SK-N-SH (cell line): ENCODE measurements at regions not wholly inside any gene's neighbourhood (a gene's known extent, or its start where the extent isn't known, plus 50 kb on each side); places are given as distances from the start of the nearest gene placed in this dataset.

ENCODE experiments used
- CTCF ChIA-PET: fragments of 300-600, 350-600 bp; formaldehyde crosslinking; extraction: SDS; loops from one replicate; lab custom pipeline; 2021; lab: Yijun Ruan, JAX
- POLR2A ChIA-PET: fragments of 350-600 bp; sonication (Branson Sonifier 250); formaldehyde crosslinking; extraction: SDS; loops from one replicate; lab custom pipeline; 2020; ENCODE audit warnings: antibody characterized with exemption, inconsistent platforms; lab: Yijun Ruan, JAX
- DNase-seq: peaks from one replicate; pipeline ENCODE4 v3.0.0; 2012
- H2AFZ ChIP-seq: fragments of 200-600 bp; sonication (generic); 2 replicates; pipeline ENCODE4 v1.8.1; 2016; ENCODE audit warnings: antibody characterized with exemption, mild to moderate bottlenecking, low read depth
- H3F3A ChIP-seq: fragments of 200-600 bp; sonication (generic); replicated peaks from 2 replicates; pipeline ENCODE3; 2016; ENCODE audit warnings: antibody characterized with exemption, mild to moderate bottlenecking; ENCODE audit not compliant: insufficient read depth
- H3K27ac ChIP-seq, 2 experiments: fragments of 200-500 bp in 1 of 2; fragments of 200-600 bp in 1 of 2; sonication (Bioruptor generic) in 1 of 2; sonication (generic), shearing (Covaris generic) in 1 of 2; 2 replicates each; pipeline versions ENCODE4 v1.5.1 to v1.6.1; 2014 to 2016; ENCODE audit warnings: low read depth in 2 of 2, inconsistent platforms in 1 of 2, low read length in 1 of 2, mild to moderate bottlenecking in 1 of 2, mixed read lengths in 1 of 2
- H3K27me3 ChIP-seq: fragments of 200-600 bp; sonication (generic), shearing (Covaris generic); 2 replicates; pipeline ENCODE4 v1.6.1; 2016; ENCODE audit warnings: mixed run types; ENCODE audit not compliant: insufficient read depth
- H3K36me3 ChIP-seq, 2 experiments: fragments of 200-500 bp in 1 of 2; fragments of 200-600 bp in 1 of 2; sonication (Bioruptor generic) in 1 of 2; sonication (generic) in 1 of 2; replicated peaks in 1 of 2; 2 replicates each; pipeline versions ENCODE3 to v1.5.1; 2014 to 2016; ENCODE audit warnings: low read length in 1 of 2, mild to moderate bottlenecking in 1 of 2; ENCODE audit not compliant: insufficient read depth in 2 of 2, control insufficient read depth in 1 of 2
- H3K4me1 ChIP-seq, 2 experiments: fragments of 200-500 bp in 1 of 2; fragments of 200-600 bp in 1 of 2; sonication (Bioruptor generic) in 1 of 2; sonication (generic), shearing (Covaris generic) in 1 of 2; 2 replicates each; pipeline versions ENCODE4 v1.5.1 to v1.6.1; 2014 to 2016; ENCODE audit warnings: low read depth in 1 of 2, low read length in 1 of 2, mixed run types in 1 of 2; ENCODE audit not compliant: insufficient read depth in 2 of 2, control insufficient read depth in 1 of 2
- H3K4me2 ChIP-seq: fragments of 200-600 bp; sonication (generic), shearing (Covaris generic); 2 replicates; pipeline ENCODE4 v1.6.1; 2017; ENCODE audit warnings: mixed run types
- H3K4me3 ChIP-seq, 2 experiments: fragments of 200-500 bp in 1 of 2; fragments of 200-600 bp in 1 of 2; sonication (Bioruptor generic) in 1 of 2; sonication (generic), shearing (Covaris generic) in 1 of 2; 2 replicates each; pipeline versions ENCODE4 v1.5.1 to v1.8.1; 2014 to 2016; ENCODE audit warnings: low read depth in 2 of 2, inconsistent platforms in 1 of 2, low read length in 1 of 2, mild to moderate bottlenecking in 1 of 2, mixed read lengths in 1 of 2, moderate library complexity in 1 of 2
- H3K79me2 ChIP-seq: fragments of 200-600 bp; sonication (generic); 2 replicates; pipeline ENCODE4 v1.8.1; 2017; ENCODE audit warnings: mild to moderate bottlenecking; ENCODE audit not compliant: insufficient read depth
- H3K9ac ChIP-seq: fragments of 200-600 bp; sonication (generic); 2 replicates; pipeline ENCODE4 v1.6.1; 2017; ENCODE audit warnings: mixed run types
- H3K9me2 ChIP-seq: fragments of 200-600 bp; sonication (generic); 2 replicates; pipeline ENCODE4 v1.6.1; 2017; ENCODE audit warnings: mixed run types
- H3K9me3 ChIP-seq: fragments of 200-600 bp; sonication (generic); 2 replicates; pipeline ENCODE4 v1.6.1; 2017; ENCODE audit warnings: mixed run types, mild to moderate bottlenecking, moderate library complexity
- H4K20me1 ChIP-seq: fragments of 200-600 bp; sonication (generic); 2 replicates; pipeline ENCODE4 v1.6.1; 2017; ENCODE audit warnings: mild to moderate bottlenecking, mixed run types; ENCODE audit not compliant: insufficient read depth
- FOXJ3 ChIP-seq: sonication (generic); formaldehyde crosslinking; IDR thresholded peaks from 2 replicates; pipeline ENCODE4 v1.5.1; 2020; ENCODE audit warnings: mild to moderate bottlenecking, missing genetic modification reagents
- GABPA ChIP-seq: IDR thresholded peaks from 2 replicates; pipeline ENCODE4 v1.4.0; 2012; ENCODE audit warnings: low read depth, mild to moderate bottlenecking
- MXI1 ChIP-seq: IDR thresholded peaks from 2 replicates; pipeline ENCODE4 v1.6.1; 2012; ENCODE audit warnings: mild to moderate bottlenecking, low read depth, low read length, improper control_type of control experiment
- RAD21 ChIP-seq: IDR thresholded peaks from 2 replicates; pipeline ENCODE4 v1.6.1; 2012; ENCODE audit warnings: mild to moderate bottlenecking, low read length
- RCOR1 ChIP-seq: fragments of 150-350 bp; IDR thresholded peaks from 2 replicates; pipeline ENCODE4 v1.6.1; 2017; ENCODE audit warnings: antibody characterized with exemption, low read length
- RFX5 ChIP-seq: IDR thresholded peaks from 2 replicates; pipeline ENCODE4 v1.6.1; 2012; ENCODE audit warnings: mild to moderate bottlenecking, improper control_type of control experiment, low read length
- RXRA ChIP-seq: IDR thresholded peaks from 2 replicates; pipeline ENCODE4 v1.4.0; 2012; ENCODE audit warnings: low read depth, mild to moderate bottlenecking, borderline replicate concordance
- TCF12 ChIP-seq: IDR thresholded peaks from 2 replicates; pipeline ENCODE4 v1.4.0; 2012
- TEAD4 ChIP-seq: IDR thresholded peaks from 2 replicates; pipeline ENCODE4 v1.4.0; 2012; ENCODE audit warnings: mild to moderate bottlenecking, borderline replicate concordance; ENCODE audit not compliant: insufficient read depth
- YY1 ChIP-seq: IDR thresholded peaks from 2 replicates; pipeline ENCODE4 v1.4.0; 2012; ENCODE audit warnings: low read depth, mild to moderate bottlenecking
- WGBS: methylation state at CpG from one replicate; pipeline ENCODE4 v1.1.6; 2017; ENCODE audit warnings: low lambda C conversion rate; 5-methylcytosine and 5-hydroxymethylcytosine counted together
- TF ChIP-seq, protein P1 (sequence below): IDR thresholded peaks from 2 replicates; pipeline ENCODE4 v1.4.0; 2012; ENCODE audit warnings: low read depth, borderline replicate concordance
- TF ChIP-seq, protein P2 (sequence below): IDR thresholded peaks from 2 replicates; pipeline ENCODE4 v1.4.0; 2012; ENCODE audit warnings: low read depth

DNA sequence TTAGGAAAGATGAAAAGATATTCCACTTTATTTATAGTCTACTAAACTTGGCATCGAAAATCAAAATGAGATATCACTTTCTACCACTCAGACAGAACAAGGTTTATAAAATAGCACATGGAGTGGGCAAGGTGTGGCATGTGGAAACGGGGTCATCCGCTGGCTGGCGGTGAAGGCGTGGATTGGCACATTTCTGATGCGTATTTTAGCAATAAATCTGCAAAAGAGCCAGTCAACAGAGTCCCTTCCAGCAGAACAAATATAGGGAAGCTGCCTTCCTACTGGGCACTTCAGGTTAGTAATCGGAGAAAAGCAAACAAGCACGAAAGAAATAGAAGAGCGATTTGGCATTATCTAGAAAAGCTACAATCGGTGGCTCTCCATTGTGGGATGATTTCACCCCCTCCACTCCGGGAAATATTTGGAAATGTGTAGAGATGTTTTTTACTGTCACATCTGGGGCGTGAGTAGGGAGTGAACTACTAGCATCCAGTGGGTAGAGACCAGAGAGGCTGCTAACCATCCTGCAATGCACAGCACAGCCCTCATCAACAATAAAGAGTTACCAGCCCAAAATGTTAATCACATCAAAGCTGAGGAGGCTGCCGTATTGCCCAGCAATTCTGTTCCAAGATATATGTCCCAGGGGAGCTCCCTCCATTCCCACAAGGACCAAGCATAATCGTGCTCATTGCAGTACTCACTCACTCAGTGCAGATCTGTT lies 116.1 kb upstream of the PEG3 start:
- Histone ChIP-seq H3K79me2 (no peaks in the 10 kb centered on the region), H2AFZ (no peak overlapping the region), H3K9ac (no peak overlapping the region), H3K9me2 (no peaks in the 10 kb centered on the region), H3K27me3 (no peaks in the 10 kb centered on the region), H3F3A (no peaks in the 10 kb centered on the region), H3K4me1 (no peaks in the 10 kb centered on the region), H3K36me3 (no peaks in the 10 kb centered on the region), H3K9me3 (no peaks in the 10 kb centered on the region), H4K20me1 (no peaks in the 10 kb centered on the region), H3K4me2 (no peak overlapping the region), H3K27ac (no peak overlapping the region), H3K4me3 (no peak overlapping the region)
- no peak for DNase-seq
- ChIA-PET POLR2A (no interaction called here), CTCF (no interaction called here)
- WGBS = 28% methylated on average over 14 of the region's 14 CpGs
- TF ChIP-seq RAD21 (no peak), TEAD4 (no peak)
- TF ChIP-seq, protein P1, sequence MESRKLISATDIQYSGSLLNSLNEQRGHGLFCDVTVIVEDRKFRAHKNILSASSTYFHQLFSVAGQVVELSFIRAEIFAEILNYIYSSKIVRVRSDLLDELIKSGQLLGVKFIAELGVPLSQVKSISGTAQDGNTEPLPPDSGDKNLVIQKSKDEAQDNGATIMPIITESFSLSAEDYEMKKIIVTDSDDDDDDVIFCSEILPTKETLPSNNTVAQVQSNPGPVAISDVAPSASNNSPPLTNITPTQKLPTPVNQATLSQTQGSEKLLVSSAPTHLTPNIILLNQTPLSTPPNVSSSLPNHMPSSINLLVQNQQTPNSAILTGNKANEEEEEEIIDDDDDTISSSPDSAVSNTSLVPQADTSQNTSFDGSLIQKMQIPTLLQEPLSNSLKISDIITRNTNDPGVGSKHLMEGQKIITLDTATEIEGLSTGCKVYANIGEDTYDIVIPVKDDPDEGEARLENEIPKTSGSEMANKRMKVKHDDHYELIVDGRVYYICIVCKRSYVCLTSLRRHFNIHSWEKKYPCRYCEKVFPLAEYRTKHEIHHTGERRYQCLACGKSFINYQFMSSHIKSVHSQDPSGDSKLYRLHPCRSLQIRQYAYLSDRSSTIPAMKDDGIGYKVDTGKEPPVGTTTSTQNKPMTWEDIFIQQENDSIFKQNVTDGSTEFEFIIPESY = no peak

DNA sequence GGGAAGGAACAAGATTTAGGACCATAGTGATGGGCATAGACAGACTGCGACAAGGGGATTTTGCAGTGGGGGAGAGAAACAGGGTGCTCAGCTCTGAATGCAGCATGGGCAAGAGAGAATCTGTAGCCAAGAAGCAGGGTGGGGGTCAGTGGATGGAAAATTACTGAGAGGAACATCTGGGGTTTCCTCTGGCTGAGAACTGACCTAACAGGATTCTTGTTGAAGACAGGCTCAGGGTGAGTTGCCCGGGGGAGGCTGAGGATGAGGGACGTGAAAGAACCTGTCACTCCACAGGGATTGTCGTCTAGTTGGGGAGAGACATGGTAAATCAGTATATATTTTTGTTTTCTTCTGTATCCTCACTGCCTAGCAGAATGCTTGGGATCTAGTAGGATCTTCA lies 118.7 kb upstream of the PEG3 start:
- H2AFZ ChIP-seq = no peak overlapping the region
- H3K27me3 ChIP-seq = no peaks in the 10 kb centered on the region
- no peaks in the 10 kb centered on the region for H3F3A ChIP-seq
- CTCF ChIA-PET = no interaction called here
- no peaks in the 10 kb centered on the region for H3K4me1 ChIP-seq
- no peak overlapping the region for H3K9ac ChIP-seq
- no peak for TF ChIP-seq TCF12
- no peak for TF ChIP-seq YY1
- TF ChIP-seq, protein P2, sequence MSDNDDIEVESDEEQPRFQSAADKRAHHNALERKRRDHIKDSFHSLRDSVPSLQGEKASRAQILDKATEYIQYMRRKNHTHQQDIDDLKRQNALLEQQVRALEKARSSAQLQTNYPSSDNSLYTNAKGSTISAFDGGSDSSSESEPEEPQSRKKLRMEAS = no peak
- no peak for TF ChIP-seq RFX5
- TF ChIP-seq MXI1 = no peak
- TF ChIP-seq RAD21 = no peak
- no peak for TF ChIP-seq FOXJ3 (CRISPR knock-in tag)
- no peak for TF ChIP-seq GABPA
- no peak for TF ChIP-seq RCOR1
- TF ChIP-seq, protein P1 = no peak
- no peak for TF ChIP-seq RXRA
- no peak for DNase-seq
- H4K20me1 ChIP-seq = no peaks in the 10 kb centered on the region
- H3K4me3 ChIP-seq = no peak overlapping the region
- H3K9me3 ChIP-seq = no peaks in the 10 kb centered on the region
- POLR2A ChIA-PET = no interaction called here
- H3K4me2 ChIP-seq = no peak overlapping the region
- 14% methylated on average over 4 of the region's 4 CpGs for WGBS
- H3K27ac ChIP-seq = no peak overlapping the region
- no peaks in the 10 kb centered on the region for H3K79me2 ChIP-seq
- no peaks in the 10 kb centered on the region for H3K9me2 ChIP-seq
- H3K36me3 ChIP-seq = no peaks in the 10 kb centered on the region
